SW480 (cell line): ENCODE measurements at regions not wholly inside any gene's neighbourhood (a gene's known extent, or its start where the extent isn't known, plus 50 kb on each side); places are given as distances from the start of the nearest gene placed in this dataset.
"Not testable (repeated sequence)": the region's sequence is repeated elsewhere in the genome, so short reads cannot be mapped to it uniquely, and the experiment has no call there.

ENCODE experiments used
- DNase-seq: peaks from one replicate; pipeline ENCODE4 v3.0.0-alpha.2; 2016; ENCODE audit warnings: low spot score

GRCh38 chr5:27491047-27491446 is 452.7 kb upstream of the CDH9 start:
- no peak for DNase-seq

- no peak for DNase-seq
Measured at GRCh38 chr5:27489701-27490100, 451.3 kb upstream of the CDH9 start.

GRCh38 chr5:27482663-27483062 is 444.3 kb upstream of the CDH9 start:
- DNase-seq, result no peak

- DNase-seq, result no peak
Measured at GRCh38 chr5:27479859-27480258, 441.5 kb upstream of the CDH9 start.

- no peak for DNase-seq
Measured at GRCh38 chr5:27477550-27477949, 439.2 kb upstream of the CDH9 start.

- no peak for DNase-seq
Measured at GRCh38 chr5:27476356-27476988, 438.1 kb upstream of the CDH9 start.

- no peak for DNase-seq
Measured at GRCh38 chr5:27475063-27475462, 436.7 kb upstream of the CDH9 start.

- no peak for DNase-seq
Measured at GRCh38 chr5:27474395-27474794, 436.0 kb upstream of the CDH9 start.

GRCh38 chr5:27474047-27474309 is 435.6 kb upstream of the CDH9 start:
- no peak for DNase-seq

- DNase-seq, result peak; percentile 45
Measured at GRCh38 chr5:27473307-27474046, 435.1 kb upstream of the CDH9 start.

- DNase-seq, result peak; percentile 26
Measured at GRCh38 chr5:27472871-27473270, 434.5 kb upstream of the CDH9 start.

GRCh38 chr5:27472000-27472763 is 433.8 kb upstream of the CDH9 start:
- peak; percentile 85 for DNase-seq

- DNase-seq, result no peak
Measured at GRCh38 chr5:27466959-27467358, 428.6 kb upstream of the CDH9 start.

GRCh38 chr5:27465140-27465539 is 426.8 kb upstream of the CDH9 start:
- peak; percentile 6 for DNase-seq

GRCh38 chr5:27463446-27464149 is 425.2 kb upstream of the CDH9 start:
- DNase-seq, result no peak

- DNase-seq, result no peak
Measured at GRCh38 chr5:27462936-27463335, 424.6 kb upstream of the CDH9 start.

- DNase-seq, result no peak
Measured at GRCh38 chr5:27458287-27458686, 419.9 kb upstream of the CDH9 start.

- DNase-seq, result no peak
Measured at GRCh38 chr5:27451377-27451776, 413.0 kb upstream of the CDH9 start.

GRCh38 chr5:27450607-27451006 is 412.2 kb upstream of the CDH9 start:
- no peak for DNase-seq

- DNase-seq, result not testable (repeated sequence)
Measured at GRCh38 chr5:27439383-27439782, 401.0 kb upstream of the CDH9 start.

GRCh38 chr5:27437594-27438200 is 399.3 kb upstream of the CDH9 start:
- no peak for DNase-seq

- DNase-seq, result no peak
Measured at GRCh38 chr5:27434335-27434734, 395.9 kb upstream of the CDH9 start.
